B cell (primary cell): ENCODE measurements at regions not wholly inside any gene's neighbourhood (a gene's known extent, or its start where the extent isn't known, plus 50 kb on each side); places are given as distances from the start of the nearest gene placed in this dataset.

ENCODE experiments used
- ATAC-seq: fragments of 200-7000 bp; cut with Tn5 transposase; one replicate; pipeline ENCODE4 v1.10.0; 2021; ENCODE audit warnings: low read depth, mild to moderate bottlenecking, moderate number of reproducible peaks, moderate library complexity
- CTCF ChIA-PET: fragments of 350-600 bp; sonication (Branson Sonifier 250); formaldehyde crosslinking; loops from one replicate; lab custom pipeline; 2021; ENCODE audit warnings: antibody characterized with exemption, inconsistent platforms; lab: Charles Lee
- POLR2A ChIA-PET: fragments of 350-600 bp; sonication (Branson Sonifier 250); formaldehyde crosslinking; loops from one replicate; lab custom pipeline; 2021; ENCODE audit warnings: antibody characterized with exemption; lab: Charles Lee
- DNase-seq: peaks from one replicate; pipeline ENCODE4 v3.0.0; 2013
- H2AFZ ChIP-seq: 2 replicates; pipeline ENCODE4 v1.6.1; 2012; ENCODE audit warnings: mild to moderate bottlenecking, low read depth, low read length; ENCODE audit not compliant: insufficient read depth, poor library complexity, severe bottlenecking
- H3K27ac ChIP-seq, 2 donors: 1 replicate in 1 of 2; 2 replicates in 1 of 2; pipeline ENCODE4 v1.5.1; 2012 to 2013; ENCODE audit warnings: low read length in 2 of 2, mild to moderate bottlenecking in 2 of 2, moderate library complexity in 1 of 2
- H3K27me3 ChIP-seq, 4 experiments: fragments of 200-600 bp in 1 of 4; sonication (generic) in 1 of 4; replicated peaks in 1 of 4; 1 replicate in 2 of 4; 2 replicates in 2 of 4; pipeline versions ENCODE4 v1.6.1 to v1.7.0; 2013 to 2016; ENCODE audit warnings: low read length in 3 of 4, mild to moderate bottlenecking in 2 of 4, mixed read lengths in 1 of 4, moderate library complexity in 1 of 4; ENCODE audit not compliant: insufficient read depth in 4 of 4, control insufficient read depth in 3 of 4; ENCODE audit errors: control extremely low read depth in 1 of 4
- H3K36me3 ChIP-seq, 2 experiments: replicated peaks in 1 of 2; 1 replicate in 1 of 2; 2 replicates in 1 of 2; pipeline versions ENCODE4 v1.6.1 to v1.7.1; 2013; ENCODE audit warnings: low read length in 1 of 2; ENCODE audit not compliant: insufficient read depth in 2 of 2, control insufficient read depth in 1 of 2; ENCODE audit errors: control extremely low read depth in 1 of 2, extremely low read depth in 1 of 2
- H3K4me1 ChIP-seq, 2 donors: fragments of 200-600 bp in 1 of 2; sonication (generic) in 1 of 2; 1 replicate in 1 of 2; 2 replicates in 1 of 2; pipeline versions ENCODE4 v1.5.1 to v1.6.1; 2013 to 2017; ENCODE audit warnings: low read length in 2 of 2; ENCODE audit not compliant: control insufficient read depth in 2 of 2, insufficient read depth in 2 of 2
- H3K4me2 ChIP-seq: replicated peaks from 2 replicates; pipeline ENCODE3; 2012; ENCODE audit warnings: mild to moderate bottlenecking, low read depth, low read length; ENCODE audit not compliant: poor library complexity, severe bottlenecking
- H3K4me3 ChIP-seq, 5 experiments: fragments of 200-600 bp in 1 of 5; sonication (generic) in 1 of 5; 1 replicate in 3 of 5; 2 replicates in 2 of 5; pipeline versions ENCODE4 v1.5.1 to v1.7.0; 2011 to 2016; ENCODE audit warnings: low read length in 4 of 5, mild to moderate bottlenecking in 4 of 5, low read depth in 2 of 5, control low read depth in 1 of 5, moderate library complexity in 1 of 5; ENCODE audit not compliant: insufficient read depth in 1 of 5; ENCODE audit errors: control extremely low read depth in 1 of 5, extremely low read depth in 1 of 5
- H3K79me2 ChIP-seq: fragments of 200-600 bp; sonication (generic); one replicate; pipeline ENCODE4 v1.6.0; 2016; ENCODE audit warnings: low read length; ENCODE audit not compliant: control insufficient read depth, insufficient read depth
- H3K9ac ChIP-seq: fragments of 200-600 bp; sonication (generic); 2 replicates; pipeline ENCODE4 v1.6.1; 2017; ENCODE audit warnings: mild to moderate bottlenecking, low read length, moderate library complexity
- H3K9me3 ChIP-seq, 3 donors: one replicate each; pipeline versions ENCODE4 v1.6.1 to v1.7.1; 2013; ENCODE audit warnings: low read length in 2 of 3; ENCODE audit not compliant: control insufficient read depth in 2 of 3, insufficient read depth in 1 of 3; ENCODE audit errors: control extremely low read depth in 1 of 3
- H4K20me1 ChIP-seq: 2 replicates; pipeline ENCODE4 v1.6.0; 2012; ENCODE audit warnings: mild to moderate bottlenecking, low read length; ENCODE audit not compliant: insufficient read depth, control insufficient read depth, poor library complexity, severe bottlenecking
- H3K27ac Mint-ChIP-seq: one replicate; pipeline ENCODE4 v1.8.0; 2021; ENCODE audit warnings: mixed read lengths
- H3K27me3 Mint-ChIP-seq: one replicate; pipeline ENCODE4 v1.8.0; 2021; ENCODE audit warnings: mixed read lengths
- H3K4me1 Mint-ChIP-seq: one replicate; pipeline ENCODE4 v1.8.0; 2021; ENCODE audit warnings: mixed read lengths
- H3K4me3 Mint-ChIP-seq: one replicate; pipeline ENCODE4 v1.8.0; 2021; ENCODE audit warnings: mixed read lengths
- H3K9me3 Mint-ChIP-seq: one replicate; pipeline ENCODE4 v1.8.0; 2022; ENCODE audit warnings: mixed read lengths; ENCODE audit not compliant: insufficient read depth
- CTCF ChIP-seq: fragments of 200-600 bp; IDR thresholded peaks from one replicate; pipeline ENCODE4 v1.8.0; 2022; ENCODE audit warnings: antibody characterized with exemption, mild to moderate bottlenecking
- EZH2 ChIP-seq: IDR thresholded peaks from 2 replicates; pipeline ENCODE4 v1.6.1; 2012; ENCODE audit warnings: borderline replicate concordance, low read depth, mild to moderate bottlenecking, moderate library complexity, low read length; ENCODE audit not compliant: insufficient read depth, poor library complexity, severe bottlenecking
- WGBS: methylation state at CpG from one replicate; pipeline ENCODE4 v1.1.5; 2013; ENCODE audit warnings: missing lambda C conversion rate; ENCODE audit not compliant: insufficient coverage; 5-methylcytosine and 5-hydroxymethylcytosine counted together
- intact Hi-C: fragments of 100-400 bp; cut with micrococcal nuclease; formaldehyde crosslinking; loops from one replicate; pipeline ENCODE4 v1.10.0; 2022

DNA sequence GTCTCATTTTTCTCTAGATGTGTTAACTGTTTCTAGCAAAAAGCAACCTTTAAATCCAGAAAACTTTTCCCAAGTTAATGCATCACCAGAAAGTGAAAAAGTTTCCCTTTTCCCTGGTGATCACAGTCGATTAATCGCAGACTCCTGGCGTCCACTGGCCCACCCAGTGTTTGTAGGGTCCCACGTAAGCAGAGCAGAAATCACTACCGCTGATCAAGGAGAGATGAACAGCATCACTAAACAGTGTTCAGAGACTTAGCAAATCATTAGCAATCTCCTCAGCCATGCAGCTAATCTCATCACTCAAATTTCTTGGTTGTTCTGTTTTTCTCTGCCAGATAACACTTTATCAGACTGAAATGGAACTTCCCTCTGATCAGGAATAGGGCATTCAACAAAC, 184.2 kb downstream of the EFNB2 start:
- no peaks in the 10 kb centered on the region for H3K79me2 ChIP-seq
- intact Hi-C loops = no loop called here
- H3K4me3 ChIP-seq = no peak overlapping the region
- no peak overlapping the region for H3K27ac Mint-ChIP-seq
- peaks cover 0 to 4% (median 0%) of the 10 kb centered on the region in 3 donors for H3K9me3 ChIP-seq
- no peaks in the 10 kb centered on the region for H3K4me1 ChIP-seq
- peaks cover 0 to 8% (median under 1%) of the 10 kb centered on the region in 4 experiments for H3K27me3 ChIP-seq
- DNase-seq (no peak), ATAC-seq (no peak)
- H3K4me1 Mint-ChIP-seq = no peaks in the 10 kb centered on the region
- WGBS = 100% methylated on average over 5 of the region's 5 CpGs
- H3K9ac ChIP-seq = no peak overlapping the region
- no peaks in the 10 kb centered on the region for H4K20me1 ChIP-seq
- no peaks in the 10 kb centered on the region for H3K36me3 ChIP-seq
- no peak overlapping the region for H3K4me2 ChIP-seq
- no peak overlapping the region for H2AFZ ChIP-seq
- peaks cover 30% of the 10 kb centered on the region for H3K27me3 Mint-ChIP-seq
- TF ChIP-seq EZH2 = no peak
- no peak for TF ChIP-seq CTCF
- H3K4me3 Mint-ChIP-seq = no peak overlapping the region
- no peaks in the 10 kb centered on the region for H3K9me3 Mint-ChIP-seq
- POLR2A ChIA-PET = no interaction called here
- CTCF ChIA-PET = no interaction called here
- H3K27ac ChIP-seq = no peak overlapping the region

DNA sequence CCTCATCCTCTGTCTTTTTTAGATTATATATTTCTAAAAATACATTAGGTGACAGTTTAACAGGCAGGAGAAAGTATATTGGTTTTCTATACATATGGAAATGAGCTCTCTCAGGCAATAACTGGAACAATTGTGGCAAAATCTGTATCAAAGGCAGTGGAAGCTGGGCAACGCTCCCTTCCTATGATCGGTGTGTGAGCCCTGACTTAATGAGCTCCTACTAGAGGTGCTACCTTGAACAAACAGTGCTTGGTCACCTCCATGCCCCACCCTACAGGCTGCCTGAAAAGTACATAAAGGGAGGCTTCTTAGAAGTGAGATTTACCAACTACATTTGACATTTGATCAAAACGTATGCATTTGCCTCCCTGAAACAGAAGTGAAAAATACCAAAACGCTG, 185.3 kb downstream of the EFNB2 start:
- ATAC-seq = no peak
- Histone ChIP-seq H3K36me3 (no peaks in the 10 kb centered on the region), H3K4me2 (no peak overlapping the region), H2AFZ (no peak overlapping the region), H3K9me3 (peaks cover 0 to 4% (median 0%) of the 10 kb centered on the region in 3 donors), H3K9ac (no peak overlapping the region), H3K27me3 (peaks cover 0 to 8% (median under 1%) of the 10 kb centered on the region in 4 experiments), H4K20me1 (no peaks in the 10 kb centered on the region), H3K79me2 (no peaks in the 10 kb centered on the region), H3K4me1 (no peaks in the 10 kb centered on the region), H3K4me3 (no peak overlapping the region), H3K27ac (no peak overlapping the region)
- WGBS = 67% methylated on average over 3 of the region's 4 CpGs
- POLR2A ChIA-PET = no interaction called here
- no peaks in the 10 kb centered on the region for H3K9me3 Mint-ChIP-seq
- H3K27me3 Mint-ChIP-seq = peaks cover 30% of the 10 kb centered on the region
- H3K4me3 Mint-ChIP-seq = no peak overlapping the region
- intact Hi-C loops = no loop called here
- H3K27ac Mint-ChIP-seq = no peak overlapping the region
- CTCF ChIA-PET = no interaction called here
- no peak for DNase-seq
- no peaks in the 10 kb centered on the region for H3K4me1 Mint-ChIP-seq
- TF ChIP-seq CTCF (no peak), EZH2 (no peak)
